NAMALWA (cell line): ENCODE measurements at regions not wholly inside any gene's neighbourhood (a gene's known extent, or its start where the extent isn't known, plus 50 kb on each side); places are given as distances from the start of the nearest gene placed in this dataset.
"Not testable (repeated sequence)": the region's sequence is repeated elsewhere in the genome, so short reads cannot be mapped to it uniquely, and the experiment has no call there.

Experiments used
- DNase-seq: peaks from one replicate; pipeline ENCODE4 v3.0.0-alpha.2; 2015; ENCODE audit warnings: low spot score

DNA sequence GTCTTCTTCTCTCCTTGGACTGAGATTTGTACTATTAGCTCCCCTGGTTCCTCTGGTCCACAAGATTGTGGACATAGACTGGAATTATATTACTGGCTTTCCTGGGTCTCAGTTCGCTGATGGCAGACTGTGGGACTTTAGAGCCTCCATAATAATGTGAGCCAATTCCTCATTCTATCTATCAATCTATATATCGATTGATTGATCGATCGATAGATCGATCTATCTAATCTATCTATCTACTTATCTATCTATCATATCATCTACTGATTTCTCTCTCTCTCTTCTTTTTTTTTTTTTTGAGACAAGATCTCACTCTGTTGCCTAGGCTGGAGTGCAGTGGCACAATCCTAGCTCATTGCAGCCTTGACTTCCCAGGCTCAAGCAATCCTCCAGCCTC lies 51.5 kb upstream of the DDR1 start:
- no peak for DNase-seq

DNA sequence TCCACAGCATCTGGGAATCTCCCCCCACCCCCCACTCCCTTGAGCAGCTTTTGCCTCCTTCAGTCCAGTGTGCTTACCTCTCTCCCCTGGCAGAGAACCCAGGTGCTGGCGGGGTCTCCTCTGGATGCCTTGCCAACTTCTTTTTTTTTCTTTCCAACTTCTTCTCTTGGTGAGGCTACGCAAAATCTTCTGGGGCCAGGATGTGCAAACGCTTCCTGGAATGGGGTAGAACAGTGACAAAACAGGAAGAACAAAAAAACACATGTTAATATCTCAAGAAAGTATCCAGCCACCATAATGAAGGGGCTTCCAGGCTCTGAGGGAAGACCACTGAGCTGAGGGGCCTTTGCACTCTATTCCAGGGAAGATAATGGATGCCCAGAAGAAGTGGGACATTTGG lies 53.9 kb upstream of the DDR1 start:
- no peak for DNase-seq

DNA sequence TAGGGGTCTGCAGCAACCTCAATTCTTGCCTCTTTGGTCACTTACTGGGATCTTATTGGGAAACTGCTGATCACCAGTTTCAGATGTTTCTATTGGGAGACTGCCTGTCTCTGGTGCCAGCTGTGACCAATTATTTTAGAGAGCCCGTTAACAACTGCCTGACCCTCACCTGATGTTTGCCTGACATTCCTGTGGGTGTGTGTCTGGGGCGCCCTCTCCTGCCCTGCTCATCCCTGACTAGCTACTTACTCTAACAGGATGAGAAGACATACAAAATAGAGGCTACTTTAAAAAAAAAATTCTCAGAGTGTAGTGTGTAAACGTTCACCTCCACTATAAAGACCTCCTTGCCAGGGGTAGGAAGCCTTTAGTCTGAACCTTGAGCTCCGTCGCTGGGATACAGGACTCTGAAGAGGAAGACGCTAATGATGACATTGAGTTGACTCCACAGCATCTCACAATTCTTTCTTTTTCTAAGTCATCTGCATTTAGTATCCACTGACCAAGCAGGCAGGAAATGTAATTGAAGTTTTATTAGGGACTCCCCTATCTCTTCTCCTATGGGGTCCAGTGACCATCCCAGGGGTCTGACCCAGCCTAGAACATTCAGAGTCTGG lies 54.6 kb upstream of the DDR1 start:
- DNase-seq = no peak

DNA sequence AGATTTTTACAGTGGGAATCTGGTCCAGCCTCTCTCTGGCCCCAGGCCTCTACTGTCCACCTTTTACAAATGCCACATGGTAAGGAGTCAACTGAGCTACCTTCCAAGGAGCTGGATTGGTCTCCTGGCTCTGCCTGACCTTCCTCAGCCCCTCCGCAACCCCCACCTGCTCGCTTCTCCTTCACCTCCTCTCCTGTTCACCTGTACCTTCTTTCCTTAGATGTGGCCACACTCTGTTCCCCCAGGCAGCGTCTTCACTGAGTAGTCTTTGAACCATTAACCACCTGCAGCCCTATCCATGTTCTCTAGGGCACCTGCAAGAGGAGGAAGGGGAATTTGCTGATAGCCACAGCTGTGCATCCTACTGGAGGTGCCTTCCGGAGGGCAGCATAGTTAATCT lies 55.3 kb upstream of the DDR1 start:
- DNase-seq = no peak

DNA sequence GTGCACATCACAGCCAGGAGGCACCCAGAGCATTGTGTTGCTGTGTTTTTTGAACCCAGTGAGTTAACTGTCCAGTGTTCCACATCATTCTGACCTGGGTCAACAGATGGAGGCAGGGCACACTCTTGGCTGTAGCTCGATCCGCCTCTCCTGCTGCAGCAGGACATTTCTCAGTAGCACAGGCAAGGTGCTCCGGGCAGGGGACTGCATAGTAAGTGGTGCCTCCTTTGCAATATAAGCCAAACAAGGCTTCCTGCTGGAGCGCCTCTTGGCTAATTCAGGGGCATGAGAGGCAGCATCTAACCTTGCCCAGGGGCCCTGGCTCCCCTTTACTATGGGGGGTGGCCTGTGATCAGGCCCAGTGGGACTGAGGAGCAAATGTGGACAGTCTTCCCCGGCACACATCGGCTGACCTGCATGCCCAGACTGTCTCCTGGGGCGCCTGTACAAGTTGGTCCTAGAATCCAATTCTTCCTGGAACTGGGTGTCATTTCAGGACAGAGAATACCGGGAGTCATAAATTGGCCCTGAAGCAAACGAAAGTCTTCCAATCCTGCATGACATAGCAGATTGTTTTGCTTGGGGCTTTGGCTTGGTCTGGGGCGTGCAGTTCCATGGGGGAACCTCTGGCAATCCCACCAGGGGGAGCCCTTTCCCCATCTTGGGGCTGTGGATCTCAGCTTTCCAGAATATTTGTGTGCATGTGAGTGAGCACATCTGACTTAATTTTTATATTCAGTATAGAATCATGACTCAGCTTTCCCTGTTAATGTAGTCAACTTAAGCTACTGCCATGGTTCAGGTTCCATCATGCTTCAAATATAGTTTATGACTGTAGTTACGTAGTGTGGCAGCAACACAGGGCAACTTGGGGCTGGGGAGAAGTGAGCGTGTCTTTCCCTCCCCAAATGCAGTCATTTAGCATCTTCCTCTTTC lies 56.0 kb upstream of the DDR1 start:
- peak; percentile 74 for DNase-seq

DNA sequence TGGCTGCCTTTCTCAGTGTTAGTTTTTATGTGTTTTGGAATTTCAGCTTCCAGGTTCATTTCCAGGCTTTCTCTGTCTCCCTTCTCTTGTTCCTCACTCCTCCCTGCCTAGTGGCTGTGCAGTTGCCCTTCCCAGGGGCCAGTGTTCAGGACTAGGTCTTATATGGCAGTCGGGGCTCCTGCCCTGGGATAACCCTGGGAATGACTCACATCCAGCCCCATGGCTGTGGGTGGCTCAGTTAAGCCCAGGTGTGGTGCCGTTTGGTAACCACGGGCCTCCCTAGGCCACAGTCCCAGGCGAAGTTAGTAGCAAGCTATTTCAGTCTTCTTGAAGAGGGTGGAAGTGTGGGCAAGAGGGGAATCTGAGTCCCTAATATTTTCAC lies 57.4 kb upstream of the DDR1 start:
- DNase-seq = no peak

DNA sequence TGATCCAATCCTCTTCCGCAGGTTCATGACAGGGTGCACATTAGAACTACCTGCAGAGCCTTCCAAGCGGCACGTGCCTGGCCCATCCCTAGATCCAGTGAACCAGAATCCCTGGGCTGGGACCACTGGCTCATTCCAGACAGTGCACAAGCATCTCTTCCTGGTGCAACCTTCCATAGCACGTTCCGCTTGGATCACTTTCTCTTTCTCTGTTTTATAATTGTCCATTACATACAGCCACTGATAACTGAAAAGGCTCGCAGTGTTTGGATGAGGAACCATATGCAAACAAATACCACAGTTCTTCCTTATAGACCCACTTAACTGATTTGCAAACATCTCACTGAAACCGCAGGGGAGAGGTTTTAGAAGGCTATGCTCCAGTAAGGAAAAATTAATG lies 59.6 kb upstream of the DDR1 start:
- DNase-seq = no peak

DNA sequence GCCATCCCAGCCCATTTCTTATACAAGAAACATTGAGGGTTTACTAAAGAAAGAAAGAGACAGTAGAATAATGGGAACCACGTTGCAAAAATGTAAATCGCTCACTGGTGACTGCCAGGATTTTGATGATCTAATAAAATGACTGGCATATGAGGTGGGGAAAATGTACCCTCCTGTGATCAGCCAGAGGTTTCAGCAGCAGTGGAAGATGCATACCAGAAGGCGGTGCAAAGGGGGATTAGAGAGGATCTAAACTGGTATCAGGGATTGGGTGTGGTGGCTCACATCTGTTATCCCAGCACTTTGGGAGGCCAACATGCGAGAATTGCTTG lies 60.8 kb upstream of the DDR1 start:
- no peak for DNase-seq

DNA sequence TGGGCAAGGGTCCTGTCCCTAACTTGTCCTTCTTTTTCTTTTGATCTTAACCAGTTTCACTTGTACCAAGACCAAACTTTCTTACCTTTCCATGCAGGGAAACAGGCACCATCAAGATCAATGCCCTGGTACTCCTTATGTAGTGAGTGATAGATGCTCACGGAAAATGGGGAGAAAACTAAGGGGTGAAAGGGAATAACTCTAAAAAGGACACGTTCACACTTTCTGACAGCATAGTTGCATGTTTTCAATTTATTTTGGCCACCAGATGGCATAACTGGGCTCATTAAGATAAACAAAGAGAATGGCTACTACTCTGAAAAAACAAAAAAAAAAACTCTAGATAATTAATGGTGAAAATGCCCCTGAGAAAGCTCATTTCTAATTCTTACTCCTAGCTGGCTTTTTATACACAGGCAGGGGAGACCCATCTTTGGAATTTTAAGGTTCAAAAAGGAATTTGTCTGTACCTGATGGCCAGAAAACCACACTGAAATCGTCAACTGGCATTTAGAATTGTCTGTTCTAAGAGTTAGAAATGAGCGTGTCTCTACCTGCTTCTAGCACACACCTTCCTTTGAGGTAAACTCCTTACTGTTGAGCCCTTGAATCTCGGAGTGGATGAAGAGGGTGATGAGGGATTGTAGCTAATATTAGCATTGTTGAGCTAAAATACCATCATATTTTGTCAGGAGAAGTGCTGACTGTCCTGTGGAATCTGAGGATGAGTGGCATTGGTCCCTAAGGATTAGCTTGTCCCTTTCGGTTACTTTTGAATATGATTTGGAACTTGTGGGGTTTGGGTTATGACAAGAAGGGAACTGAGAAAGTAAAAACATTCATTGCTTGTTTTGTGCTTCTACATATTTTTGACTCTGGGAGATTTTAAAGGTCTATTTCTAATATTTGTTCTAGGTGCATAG lies 62.2 kb upstream of the DDR1 start:
- DNase-seq = peak; percentile 73

DNA sequence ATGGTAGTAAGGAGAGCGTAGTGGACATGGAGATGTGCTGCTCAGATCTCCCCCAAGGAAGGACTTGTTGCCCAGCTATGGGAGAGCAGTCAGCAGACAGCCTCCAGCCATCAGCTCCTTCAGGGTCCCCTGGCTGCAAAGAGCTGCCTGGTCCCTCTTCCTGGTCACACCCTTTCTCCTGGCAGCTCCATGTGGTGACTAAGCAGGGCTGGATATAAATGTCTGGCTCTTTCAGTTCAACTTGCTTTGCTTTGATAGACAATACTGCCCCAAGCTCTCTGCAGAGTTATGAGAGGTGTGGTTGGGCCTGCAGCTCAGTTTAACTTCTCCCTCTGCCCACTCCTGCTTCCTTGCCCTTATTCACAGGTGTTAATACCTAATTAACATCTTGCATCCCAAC lies 64.1 kb upstream of the DDR1 start:
- no peak for DNase-seq

DNA sequence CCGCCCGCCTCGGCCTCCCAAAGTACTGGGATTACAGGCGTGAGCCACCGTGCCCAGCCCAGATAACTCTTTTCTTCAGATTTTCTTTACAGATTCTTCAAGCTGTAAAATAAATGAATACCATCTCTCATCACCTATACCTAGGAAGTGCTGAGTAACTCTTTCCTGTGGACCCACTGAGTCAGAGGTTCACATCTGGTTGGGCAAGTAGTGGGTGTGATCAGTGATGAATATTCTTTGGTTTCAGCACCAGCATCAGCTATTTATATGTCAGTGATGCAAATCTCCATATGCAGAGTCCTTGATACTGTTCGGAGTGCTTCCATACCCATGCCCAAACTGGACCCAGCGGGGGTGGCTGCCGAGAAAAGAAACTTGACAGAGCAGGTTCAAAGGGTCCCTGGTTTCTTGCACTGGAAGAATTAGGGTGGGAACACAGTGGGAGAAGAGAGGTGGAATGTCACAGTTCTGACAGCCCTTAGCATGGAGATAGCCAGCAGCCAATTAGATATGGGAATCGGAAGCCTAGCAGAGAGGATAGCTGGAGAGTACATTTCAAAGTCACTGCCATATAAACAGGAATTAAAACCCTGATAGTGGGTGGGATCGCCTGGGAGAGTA lies 64.9 kb upstream of the DDR1 start:
- DNase-seq = no peak

DNA sequence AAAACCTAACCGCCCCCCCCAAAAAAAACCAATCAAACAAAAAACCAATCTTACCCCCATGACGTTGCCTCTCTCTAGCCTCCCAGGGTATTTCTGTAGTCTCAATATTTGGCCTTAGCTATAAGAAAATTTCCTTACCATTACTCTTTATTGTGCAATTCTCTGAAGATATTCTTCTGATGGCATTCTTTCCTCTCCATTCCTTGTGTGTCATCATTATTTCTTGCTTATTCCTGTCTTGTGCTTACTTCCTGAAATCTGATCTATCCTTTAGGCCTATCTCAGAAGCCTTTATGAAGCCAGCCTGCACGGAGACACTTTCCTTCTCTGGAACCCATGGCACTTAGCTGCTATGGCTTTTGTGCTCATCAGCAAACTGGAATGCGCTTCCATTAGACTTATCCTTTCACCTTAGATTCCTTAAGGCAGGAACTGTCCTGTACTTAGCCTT lies 65.9 kb upstream of the DDR1 start:
- DNase-seq = no peak

DNA sequence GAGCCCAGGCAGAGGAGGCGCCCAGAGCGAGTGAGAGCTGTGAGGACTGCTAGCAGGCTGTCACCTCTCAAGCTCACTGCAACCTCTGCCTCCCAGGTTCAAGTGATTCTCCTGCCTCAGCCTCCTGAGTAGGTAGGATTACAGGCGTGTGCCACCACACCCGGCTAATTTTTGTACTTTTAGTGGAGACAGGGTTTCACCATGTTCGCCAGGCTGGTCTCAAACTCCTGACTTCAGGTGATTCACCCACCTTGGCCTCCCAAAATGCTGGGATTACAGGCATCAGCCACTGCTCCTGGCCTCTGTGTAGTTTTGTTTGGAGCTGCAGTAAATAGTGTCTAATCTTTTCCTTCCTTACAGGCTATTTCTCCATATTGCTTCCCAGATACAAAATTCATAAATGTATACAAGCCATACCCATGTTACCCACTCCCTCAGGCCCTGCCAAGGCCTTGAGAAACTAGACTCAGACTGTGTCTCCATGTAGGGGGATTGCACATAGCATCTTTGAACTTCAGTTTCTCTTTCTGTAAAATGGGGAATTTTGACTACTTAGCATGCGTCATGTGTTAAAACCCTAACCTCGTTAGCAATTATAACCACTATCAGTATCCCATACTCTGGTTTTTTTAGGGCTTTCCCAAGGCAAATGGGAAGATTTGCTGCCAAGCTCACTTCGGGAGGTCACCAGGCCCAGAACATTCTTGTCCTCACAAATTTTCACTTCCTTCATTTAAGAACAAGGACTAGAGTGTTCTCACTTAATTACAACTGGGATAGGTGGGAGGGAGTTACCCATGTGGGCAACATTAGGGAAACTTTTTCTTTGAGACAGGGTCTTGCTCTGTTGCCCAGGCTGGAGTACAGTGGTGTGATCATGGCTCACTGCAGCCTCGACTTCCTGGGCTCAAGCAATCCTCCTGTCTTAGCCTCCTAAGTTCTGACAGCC lies 67.3 kb upstream of the DDR1 start:
- no peak for DNase-seq

DNA sequence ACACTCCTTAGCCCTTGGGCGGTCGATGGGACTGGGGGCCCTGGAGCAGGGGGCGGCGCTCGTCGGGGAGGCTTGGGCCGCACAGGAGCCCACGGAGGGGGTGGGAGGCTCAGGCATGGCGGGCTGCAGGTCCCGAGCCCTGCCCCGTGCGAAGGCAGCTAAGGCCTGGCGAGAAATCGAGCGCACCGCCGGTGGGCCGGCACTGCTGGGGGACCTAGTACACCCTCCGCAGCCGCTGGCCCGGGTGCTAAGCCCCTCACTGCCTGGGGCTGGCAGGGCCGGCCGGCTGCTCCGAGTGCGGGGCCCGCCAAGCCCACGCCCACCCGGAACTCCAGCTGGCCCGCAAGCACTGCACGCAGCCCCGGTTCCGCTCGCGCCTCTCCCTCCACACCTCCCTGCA lies 68.0 kb upstream of the DDR1 start:
- not testable (repeated sequence) for DNase-seq

DNA sequence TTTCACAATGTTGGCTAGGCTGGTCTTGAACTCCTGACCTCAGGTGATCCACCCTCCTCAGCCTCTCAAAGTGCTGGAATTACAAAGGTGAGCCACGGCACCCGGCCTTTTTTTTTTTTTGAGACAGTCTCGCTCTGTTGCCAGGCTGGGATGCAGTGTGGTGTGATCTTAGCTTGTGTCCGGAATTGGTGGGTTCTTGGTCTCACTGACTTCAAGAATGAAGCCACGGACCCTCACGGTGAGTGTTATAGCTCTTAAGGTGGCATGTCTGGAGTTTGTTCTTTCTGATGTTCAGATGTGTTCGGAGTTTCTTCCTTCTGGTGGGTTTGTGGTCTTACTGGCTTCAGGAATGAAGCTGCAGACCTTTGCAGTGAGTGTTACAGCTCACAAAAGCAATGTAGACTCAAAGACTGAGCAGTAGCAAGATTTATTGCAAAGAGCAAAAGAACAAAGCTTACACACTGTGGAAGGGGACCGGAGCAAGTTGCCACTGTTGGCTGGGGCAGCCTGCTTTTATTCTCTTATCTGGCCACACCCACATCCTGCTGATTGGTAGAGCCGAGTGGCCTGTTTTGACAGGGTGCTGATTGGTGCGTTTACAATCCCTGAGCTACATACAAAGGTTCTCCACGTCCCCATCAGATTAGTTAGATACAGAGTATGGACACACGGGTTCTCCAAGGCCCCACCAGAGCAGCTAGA lies 69.1 kb upstream of the DDR1 start:
- DNase-seq = not testable (repeated sequence)

DNA sequence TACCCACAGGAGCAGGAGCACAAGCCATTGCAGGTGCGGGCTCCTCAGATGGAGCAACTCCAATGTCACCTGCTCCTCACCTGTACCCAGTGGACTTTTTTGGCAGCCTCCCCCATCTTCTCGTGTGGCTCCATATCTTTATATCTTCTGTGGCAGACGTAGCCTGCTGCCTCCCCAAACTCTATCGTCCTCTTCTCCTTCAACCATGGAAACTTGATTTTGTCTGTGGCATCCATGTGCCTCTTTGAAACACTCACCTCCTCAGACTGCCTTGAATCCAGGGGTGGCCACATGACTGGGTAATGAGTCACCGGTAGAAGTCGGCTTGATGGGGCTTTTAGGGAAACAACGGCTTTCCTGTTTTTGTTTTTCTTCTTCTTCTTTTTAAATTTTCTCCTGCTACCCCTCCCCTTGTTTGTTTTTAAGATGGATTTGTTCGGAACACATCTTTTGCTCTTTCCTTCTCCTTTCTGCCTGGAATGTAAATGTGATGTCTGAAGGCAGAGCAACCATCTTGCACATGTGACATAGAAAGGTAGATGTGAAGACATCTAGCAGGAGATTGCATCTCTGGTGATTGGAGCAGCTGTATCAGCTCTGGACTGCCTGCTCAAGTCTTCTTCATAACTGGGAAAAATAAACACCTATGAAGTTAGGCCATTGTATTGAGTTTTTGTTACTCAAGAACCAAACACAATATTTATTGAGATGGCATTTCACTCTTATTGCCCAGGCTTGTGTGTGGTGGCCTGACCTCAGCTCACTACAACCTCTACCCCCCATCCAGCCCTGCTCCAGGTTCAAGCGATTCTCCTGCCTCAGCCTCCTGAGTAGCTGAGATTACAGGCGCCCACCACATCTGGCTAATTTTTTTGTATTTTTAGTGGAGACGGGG lies 69.9 kb upstream of the DDR1 start:
- no peak for DNase-seq

DNA sequence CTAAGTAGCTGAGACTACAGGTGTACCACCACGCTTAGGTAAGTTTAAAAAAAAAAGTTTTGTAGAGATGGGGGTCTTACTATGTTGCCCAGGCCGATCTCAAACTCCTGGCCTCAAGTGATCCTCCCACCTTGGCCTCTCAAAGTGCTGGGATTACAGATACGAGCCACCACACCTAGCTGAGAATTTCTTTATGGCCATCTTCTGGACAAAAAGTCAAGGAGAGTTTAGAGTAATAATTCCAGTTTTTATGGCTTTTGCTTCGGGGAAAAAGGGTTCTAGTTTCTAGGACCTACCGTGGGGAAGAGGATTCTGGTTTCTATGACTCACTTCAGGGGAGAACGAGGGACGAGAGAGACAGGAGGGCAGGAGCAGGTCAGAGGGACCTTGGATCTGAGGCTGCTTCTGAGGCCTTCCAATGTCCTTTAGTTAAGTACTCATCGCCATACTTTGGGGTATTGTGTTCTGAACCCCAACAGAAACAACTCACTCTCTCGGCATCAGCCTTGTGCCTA lies 69.3 kb upstream of the IER3 start:
- DNase-seq = no peak

DNA sequence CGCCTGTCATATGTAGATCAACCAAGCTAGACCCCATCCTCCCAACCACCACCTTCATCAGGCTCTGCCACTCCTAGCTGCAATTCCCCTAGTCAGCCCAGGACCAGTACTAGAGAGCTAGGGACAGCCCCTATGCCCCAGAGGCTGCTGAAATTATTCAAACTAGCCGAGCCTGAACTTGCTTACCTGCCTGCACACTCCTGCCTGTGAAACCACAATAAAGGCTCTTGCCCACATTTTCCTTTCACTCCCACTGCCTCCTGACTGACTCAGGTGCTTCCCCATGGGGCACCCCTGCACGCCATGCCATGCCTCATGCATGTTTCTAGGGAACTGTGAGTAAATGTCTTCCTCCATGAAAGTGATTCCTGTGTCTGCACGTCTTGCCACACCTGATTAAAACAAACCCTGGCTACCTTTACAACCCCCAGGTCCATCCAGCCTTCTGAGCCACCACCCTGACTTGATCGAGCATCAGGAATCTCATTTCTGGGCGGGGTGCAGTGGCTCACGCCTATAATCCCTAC lies 66.5 kb upstream of the IER3 start:
- no peak for DNase-seq

DNA sequence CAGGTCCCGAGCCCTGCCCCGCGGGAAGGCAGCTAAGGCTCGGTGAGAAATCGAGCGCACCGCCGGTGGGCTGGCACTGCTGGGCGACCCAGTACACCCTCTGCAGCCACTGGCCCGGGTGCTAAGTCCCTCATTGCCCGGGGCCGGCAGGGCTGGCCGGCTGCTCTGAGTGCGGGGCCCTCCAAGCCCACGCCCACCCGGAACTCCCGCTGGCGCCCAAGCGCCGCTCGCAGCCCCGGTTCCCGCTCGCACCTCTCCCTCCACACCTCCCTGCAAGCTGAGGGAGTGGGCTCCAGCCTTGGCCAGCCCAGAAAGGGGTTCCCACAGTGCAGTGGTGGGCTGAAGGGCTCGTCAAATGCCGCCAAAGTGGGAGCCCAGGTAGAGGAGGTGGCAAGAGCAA lies 63.2 kb upstream of the IER3 start:
- not testable (repeated sequence) for DNase-seq
